ENCODE measurements at regions not wholly inside any gene's neighbourhood (a gene's known extent, or its start where the extent isn't known, plus 50 kb on each side); places are given as distances from the start of the nearest gene placed in this dataset.

- 91% methylated on average over 2 of the region's 3 CpGs; no CpG with 5 or more reads in 1 of the 2 experiments for WGBS, 2 experiments (ENCODE audit: insufficient coverage in 1 of 2, insufficient read length in 1 of 2)
Measured at GRCh38 chr9:91494751-91495150, 71.1 kb upstream of the NFIL3 start.

DNA sequence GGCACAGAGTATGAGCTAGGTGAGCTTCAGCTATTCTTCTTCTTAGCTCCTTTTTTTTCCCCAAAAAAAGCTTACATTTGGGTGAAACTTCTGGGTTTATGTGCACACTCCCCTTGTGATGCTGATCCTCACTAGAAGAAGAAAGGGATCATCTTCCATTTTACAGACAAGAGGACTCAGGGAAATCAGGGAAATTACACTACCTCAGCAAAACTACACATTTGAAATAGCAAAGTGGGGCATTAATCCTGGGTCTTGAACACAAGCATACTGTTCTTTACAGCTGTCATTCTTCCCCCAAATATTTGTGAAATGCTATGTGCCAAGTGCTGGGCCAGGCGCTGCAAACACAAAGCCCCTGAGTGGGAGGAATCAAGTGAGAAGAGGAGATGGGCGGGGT is 68.6 kb upstream of the NFIL3 start:
- no peaks in the 10 kb centered on the region for H3K9me3 Mint-ChIP-seq
- no peaks in the 10 kb centered on the region for H3K36me3 Mint-ChIP-seq (ENCODE audit: low read depth)
- H3K9me3 ChIP-seq (ENCODE audit: control insufficient read depth, low read length): no peaks in the 10 kb centered on the region
- no peak overlapping the region for H3K9ac ChIP-seq (ENCODE audit: extremely low read depth, low read length, poor library complexity, severe bottlenecking)
- no peaks in the 10 kb centered on the region for H3K4me1 Mint-ChIP-seq
- WGBS, 2 experiments (ENCODE audit: insufficient coverage in 1 of 2, insufficient read length in 1 of 2): 91 to 100% methylated on average over 1 to 2 of the region's 2 CpGs
- H3K4me3 ChIP-seq (ENCODE audit: low read length): no peak overlapping the region
- no peak overlapping the region for H3K27ac ChIP-seq (ENCODE audit: low read depth, low read length)
- H3K4me1 ChIP-seq (ENCODE audit: control insufficient read depth, insufficient read depth, low read length): no peaks in the 10 kb centered on the region
- no peaks in the 10 kb centered on the region for H3K36me3 ChIP-seq (ENCODE audit: control insufficient read depth, insufficient read depth, low read length)
- H3K27me3 ChIP-seq (ENCODE audit: control insufficient read depth, insufficient read depth, low read length, poor library complexity, severe bottlenecking): no peaks in the 10 kb centered on the region
- TF ChIP-seq, protein P1, sequence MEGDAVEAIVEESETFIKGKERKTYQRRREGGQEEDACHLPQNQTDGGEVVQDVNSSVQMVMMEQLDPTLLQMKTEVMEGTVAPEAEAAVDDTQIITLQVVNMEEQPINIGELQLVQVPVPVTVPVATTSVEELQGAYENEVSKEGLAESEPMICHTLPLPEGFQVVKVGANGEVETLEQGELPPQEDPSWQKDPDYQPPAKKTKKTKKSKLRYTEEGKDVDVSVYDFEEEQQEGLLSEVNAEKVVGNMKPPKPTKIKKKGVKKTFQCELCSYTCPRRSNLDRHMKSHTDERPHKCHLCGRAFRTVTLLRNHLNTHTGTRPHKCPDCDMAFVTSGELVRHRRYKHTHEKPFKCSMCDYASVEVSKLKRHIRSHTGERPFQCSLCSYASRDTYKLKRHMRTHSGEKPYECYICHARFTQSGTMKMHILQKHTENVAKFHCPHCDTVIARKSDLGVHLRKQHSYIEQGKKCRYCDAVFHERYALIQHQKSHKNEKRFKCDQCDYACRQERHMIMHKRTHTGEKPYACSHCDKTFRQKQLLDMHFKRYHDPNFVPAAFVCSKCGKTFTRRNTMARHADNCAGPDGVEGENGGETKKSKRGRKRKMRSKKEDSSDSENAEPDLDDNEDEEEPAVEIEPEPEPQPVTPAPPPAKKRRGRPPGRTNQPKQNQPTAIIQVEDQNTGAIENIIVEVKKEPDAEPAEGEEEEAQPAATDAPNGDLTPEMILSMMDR (conservative IDR thresholded peaks at IDR 0.05): no peak
- H3K27me3 Mint-ChIP-seq (ENCODE audit: insufficient read depth): peaks cover 12% of the 10 kb centered on the region
- H3K27ac Mint-ChIP-seq: no peak overlapping the region
- no peak overlapping the region for H3K4me3 Mint-ChIP-seq
- no peak for DNase-seq

More at GRCh38 chr9:91494751-91495150, 71.1 kb upstream of the NFIL3 start:
- no peak overlapping the region for H3K27ac ChIP-seq (ENCODE audit: low read depth, low read length)
- no peaks in the 10 kb centered on the region for H3K4me1 ChIP-seq (ENCODE audit: control insufficient read depth, insufficient read depth, low read length)
- H3K27me3 ChIP-seq (ENCODE audit: control insufficient read depth, insufficient read depth, low read length, poor library complexity, severe bottlenecking): no peaks in the 10 kb centered on the region
- no peaks in the 10 kb centered on the region for H3K9me3 Mint-ChIP-seq
- peaks cover 6% of the 10 kb centered on the region for H3K27me3 Mint-ChIP-seq (ENCODE audit: insufficient read depth)
- no peak overlapping the region for H3K4me3 Mint-ChIP-seq
- no peak for DNase-seq
- H3K27ac Mint-ChIP-seq: no peak overlapping the region
- no peaks in the 10 kb centered on the region for H3K36me3 Mint-ChIP-seq (ENCODE audit: low read depth)
- H3K4me3 ChIP-seq (ENCODE audit: low read length): no peak overlapping the region
- no peaks in the 10 kb centered on the region for H3K9me3 ChIP-seq (ENCODE audit: control insufficient read depth, low read length)
- H3K4me1 Mint-ChIP-seq: no peaks in the 10 kb centered on the region
- H3K36me3 ChIP-seq (ENCODE audit: control insufficient read depth, insufficient read depth, low read length): no peaks in the 10 kb centered on the region
- TF ChIP-seq, protein P1 (conservative IDR thresholded peaks at IDR 0.05): no peak
- H3K9ac ChIP-seq (ENCODE audit: extremely low read depth, low read length, poor library complexity, severe bottlenecking): no peak overlapping the region

DNA sequence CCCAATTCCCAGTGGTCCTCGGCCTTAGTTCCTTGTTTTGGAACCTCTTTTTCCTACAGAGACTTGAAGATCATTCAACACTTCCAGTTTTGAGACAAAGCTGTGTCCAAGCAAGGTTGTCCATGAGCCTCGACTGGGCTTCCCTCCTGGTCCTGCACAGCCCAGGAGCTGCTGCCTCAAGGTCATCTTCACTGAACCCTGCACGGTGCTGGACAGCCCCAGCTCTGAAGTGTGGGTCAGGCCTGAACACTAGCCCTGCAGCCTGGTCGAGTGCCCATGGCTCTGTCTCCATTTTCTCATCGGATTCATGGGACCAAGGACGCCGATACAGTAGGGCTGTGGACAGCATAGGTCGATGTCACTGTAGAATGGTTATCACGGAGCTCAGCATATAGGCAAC is 68.0 kb upstream of the NFIL3 start:
- H3K36me3 ChIP-seq (ENCODE audit: control insufficient read depth, insufficient read depth, low read length): no peaks in the 10 kb centered on the region
- TF ChIP-seq, protein P1 (conservative IDR thresholded peaks at IDR 0.05): no peak
- H3K9me3 ChIP-seq (ENCODE audit: control insufficient read depth, low read length): no peaks in the 10 kb centered on the region
- Mint-ChIP-seq H3K27me3 (ENCODE audit: insufficient read depth) (peaks cover 12% of the 10 kb centered on the region), H3K9me3 (no peaks in the 10 kb centered on the region), H3K4me3 (no peak overlapping the region), H3K4me1 (no peaks in the 10 kb centered on the region), H3K36me3 (ENCODE audit: low read depth) (no peaks in the 10 kb centered on the region), H3K27ac (no peak overlapping the region)
- no peaks in the 10 kb centered on the region for H3K27me3 ChIP-seq (ENCODE audit: control insufficient read depth, insufficient read depth, low read length, poor library complexity, severe bottlenecking)
- no peak overlapping the region for H3K9ac ChIP-seq (ENCODE audit: extremely low read depth, low read length, poor library complexity, severe bottlenecking)
- DNase-seq: no peak
- WGBS, 2 experiments (ENCODE audit: insufficient coverage in 1 of 2, insufficient read length in 1 of 2): 94 to 97% methylated on average over 9 of the region's 9 CpGs
- no peaks in the 10 kb centered on the region for H3K4me1 ChIP-seq (ENCODE audit: control insufficient read depth, insufficient read depth, low read length)
- H3K27ac ChIP-seq (ENCODE audit: low read depth, low read length): no peak overlapping the region
- H3K4me3 ChIP-seq (ENCODE audit: low read length): no peak overlapping the region
